Calu3 (cell line): ENCODE measurements at regions not wholly inside any gene's neighbourhood (a gene's known extent, or its start where the extent isn't known, plus 50 kb on each side); places are given as distances from the start of the nearest gene placed in this dataset.

Experiments used
- BruUV-seq: library from RNA; stranded (reverse); fragments of 400-500 nt; replicated peaks from 2 replicates; lab custom pipeline; 2021; lab: Mats Ljungman, UMichigan
- CTCF ChIA-PET: fragments of 300-600 bp; sonication (Branson Sonifier 250); formaldehyde crosslinking; loops from one replicate; lab custom pipeline; 2022; ENCODE audit warnings: antibody characterized with exemption; lab: Charles Lee
- DNase-seq: peaks from one replicate; pipeline ENCODE4 v3.0.0; 2022
- H3K27ac Mint-ChIP-seq: one replicate; pipeline ENCODE4 v1.8.0; 2022; ENCODE audit warnings: mixed read lengths; ENCODE audit not compliant: unreplicated experiment
- H3K27me3 Mint-ChIP-seq: one replicate; pipeline ENCODE4 v1.8.0; 2022; ENCODE audit warnings: mixed read lengths; ENCODE audit not compliant: unreplicated experiment
- H3K36me3 Mint-ChIP-seq: one replicate; pipeline ENCODE4 v1.8.0; 2022; ENCODE audit warnings: mild to moderate bottlenecking, moderate library complexity, mixed read lengths; ENCODE audit not compliant: insufficient read depth, unreplicated experiment
- H3K4me1 Mint-ChIP-seq: one replicate; pipeline ENCODE4 v1.8.0; 2022; ENCODE audit warnings: mild to moderate bottlenecking, low read depth, mixed read lengths; ENCODE audit not compliant: unreplicated experiment
- H3K4me3 Mint-ChIP-seq: one replicate; pipeline ENCODE4 v1.8.0; 2022; ENCODE audit warnings: mild to moderate bottlenecking, low read depth, moderate library complexity, mixed read lengths; ENCODE audit not compliant: unreplicated experiment
- H3K9me3 Mint-ChIP-seq: one replicate; pipeline ENCODE4 v1.8.0; 2022; ENCODE audit warnings: low read depth, mixed read lengths; ENCODE audit not compliant: unreplicated experiment
- CTCF ChIP-seq: fragments of 200-600 bp; IDR thresholded peaks from one replicate; pipeline ENCODE4 v1.8.0; 2022; ENCODE audit warnings: antibody characterized with exemption; ENCODE audit not compliant: unreplicated experiment
- intact Hi-C: fragments of 100-400 bp; cut with micrococcal nuclease; formaldehyde crosslinking; loops from one replicate; pipeline ENCODE4 v1.10.0; 2022; ENCODE audit not compliant: unreplicated experiment

- H3K27ac Mint-ChIP-seq, result no peak overlapping the region
- TF ChIP-seq CTCF, result no peak
- intact Hi-C loops, result no loop called here
- BruUV-seq, result no TSS peak
- CTCF ChIA-PET, result no interaction called here
- no peak for DNase-seq
- peaks cover 9% of the 10 kb centered on the region for H3K4me1 Mint-ChIP-seq
- no peaks in the 10 kb centered on the region for H3K9me3 Mint-ChIP-seq
- H3K27me3 Mint-ChIP-seq, result peaks cover 2% of the 10 kb centered on the region
- no peak overlapping the region for H3K4me3 Mint-ChIP-seq
- H3K36me3 Mint-ChIP-seq, result no peaks in the 10 kb centered on the region
Measured at GRCh38 chr4:108317377-108317776, 148.6 kb upstream of the LEF1 start.

DNA sequence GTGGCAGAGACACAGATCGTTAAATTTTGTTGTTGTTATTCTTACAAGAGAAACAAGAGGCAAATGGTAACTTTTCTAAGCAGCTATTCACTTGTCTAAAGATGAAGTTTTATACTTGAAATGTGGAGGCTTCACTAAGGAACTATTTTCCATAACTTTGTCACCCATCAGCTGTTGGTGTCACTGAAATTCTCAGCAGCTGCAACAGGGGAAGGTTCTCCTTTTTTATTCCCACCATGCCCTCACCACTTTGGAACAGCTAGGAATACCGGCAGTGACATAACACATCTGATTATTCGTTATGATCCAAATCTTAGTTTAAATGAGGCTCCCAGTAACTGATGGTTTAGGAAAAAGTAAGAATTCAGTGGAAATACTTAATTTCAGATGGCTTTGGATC, 147.0 kb upstream of the LEF1 start:
- DNase-seq, result no peak
- Mint-ChIP-seq H3K27me3 (peaks cover 19% of the 10 kb centered on the region), H3K4me3 (no peak overlapping the region), H3K27ac (no peak overlapping the region), H3K4me1 (peaks cover 9% of the 10 kb centered on the region), H3K9me3 (no peaks in the 10 kb centered on the region), H3K36me3 (no peaks in the 10 kb centered on the region)
- no TSS peak for BruUV-seq
- intact Hi-C loops, result no loop called here
- no peak for TF ChIP-seq CTCF
- CTCF ChIA-PET, result interaction anchor here (0.6 kb wide), 1 partner anchor 26 kb away, joined by 3 read pairs; no protein-coding TSS in a partner anchor

DNA sequence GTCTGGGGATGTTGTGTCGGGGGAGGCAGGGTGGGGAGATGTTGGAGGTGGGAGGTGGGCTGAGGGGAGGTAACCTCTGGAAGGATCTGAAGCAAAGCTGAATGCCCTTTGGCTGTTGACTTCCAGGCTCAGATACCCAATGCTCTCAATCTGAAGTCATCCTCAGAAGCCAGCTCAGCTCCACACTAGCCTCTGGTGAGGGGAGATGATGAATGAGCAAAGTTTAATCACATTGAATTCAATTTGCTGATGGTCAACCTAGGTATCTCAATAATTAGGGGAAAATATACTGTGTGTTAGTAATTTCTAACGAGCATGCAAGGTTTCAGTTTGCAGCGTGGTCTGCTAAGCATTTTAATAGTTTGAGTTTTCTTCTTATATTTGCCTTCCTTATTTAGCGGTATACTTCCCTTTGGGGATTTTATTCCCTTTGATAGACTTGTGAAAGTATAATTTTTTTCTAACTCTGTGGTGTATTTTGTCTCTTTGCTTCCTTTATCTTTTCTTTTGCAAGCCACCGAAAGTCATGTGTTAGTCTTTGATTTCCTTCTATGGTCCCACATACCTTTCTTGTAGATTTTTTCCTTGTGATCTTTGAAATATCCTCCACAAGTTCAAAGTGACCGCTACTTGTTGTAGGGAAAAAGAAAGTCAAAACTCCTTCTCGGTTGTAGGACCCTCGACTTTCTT, 146.3 kb upstream of the LEF1 start:
- DNase-seq, result no peak
- intact Hi-C loops, result no loop called here
- Mint-ChIP-seq H3K36me3 (no peaks in the 10 kb centered on the region), H3K4me1 (peaks cover 8% of the 10 kb centered on the region), H3K27ac (no peak overlapping the region), H3K9me3 (no peaks in the 10 kb centered on the region), H3K4me3 (no peak overlapping the region), H3K27me3 (peaks cover 22% of the 10 kb centered on the region)
- CTCF ChIA-PET, result no interaction called here
- BruUV-seq, result no TSS peak
- no peak for TF ChIP-seq CTCF

GRCh38 chr4:108313546-108314339, 145.0 kb upstream of the LEF1 start:
- no peak for DNase-seq
- CTCF ChIA-PET, result no interaction called here
- peaks cover 22% of the 10 kb centered on the region for H3K27me3 Mint-ChIP-seq
- H3K36me3 Mint-ChIP-seq, result no peaks in the 10 kb centered on the region
- no peaks in the 10 kb centered on the region for H3K9me3 Mint-ChIP-seq
- BruUV-seq, result no TSS peak
- no peaks in the 10 kb centered on the region for H3K4me1 Mint-ChIP-seq
- TF ChIP-seq CTCF, result no peak
- H3K27ac Mint-ChIP-seq, result no peak overlapping the region
- no peak overlapping the region for H3K4me3 Mint-ChIP-seq
- intact Hi-C loops, result no loop called here
